Neural cell (in vitro differentiated cells): ENCODE measurements at regions not wholly inside any gene's neighbourhood (a gene's known extent, or its start where the extent isn't known, plus 50 kb on each side); places are given as distances from the start of the nearest gene placed in this dataset.

ENCODE experiments used
- H2AFZ ChIP-seq: fragments of 200-600, 300-800 bp; sonication (generic), shearing (Covaris generic); 2 replicates; pipeline ENCODE4 v1.6.0; 2014; ENCODE audit warnings: low read depth, mild to moderate bottlenecking, antibody characterized with exemption, low read length, moderate library complexity
- H3F3A ChIP-seq: fragments of 200-600 bp; shearing (Covaris generic); 2 replicates; pipeline ENCODE4 v1.6.1; 2016; ENCODE audit warnings: mild to moderate bottlenecking, moderate library complexity, mixed read lengths, antibody characterized with exemption, low read length; ENCODE audit not compliant: insufficient read depth, poor library complexity, severe bottlenecking
- H3K27ac ChIP-seq: fragments of 200-600, 300-800 bp; sonication (generic), shearing (Covaris generic); 2 replicates; pipeline ENCODE4 v1.5.1; 2014; ENCODE audit warnings: mild to moderate bottlenecking, low read length, moderate library complexity
- H3K27me3 ChIP-seq: fragments of 300-800, 200-600 bp; sonication (generic), shearing (Covaris generic); 2 replicates; pipeline ENCODE4 v1.6.0; 2014; ENCODE audit warnings: mild to moderate bottlenecking, low read depth, low read length, moderate library complexity; ENCODE audit not compliant: insufficient read depth
- H3K36me3 ChIP-seq: fragments of 300-800, 200-600 bp; sonication (generic), shearing (Covaris generic); 2 replicates; pipeline ENCODE4 v1.5.1; 2014; ENCODE audit warnings: mild to moderate bottlenecking, antibody characterized with exemption, low read length, moderate library complexity; ENCODE audit not compliant: insufficient read depth
- H3K4me2 ChIP-seq: fragments of 300-800, 200-600 bp; sonication (generic), shearing (Covaris generic); 2 replicates; pipeline ENCODE4 v1.6.0; 2014; ENCODE audit warnings: mild to moderate bottlenecking, low read length
- H3K4me3 ChIP-seq: fragments of 300-800, 200-600 bp; sonication (generic), shearing (Covaris generic); 2 replicates; pipeline ENCODE4 v1.5.1; 2014; ENCODE audit warnings: mild to moderate bottlenecking, low read length, moderate library complexity
- H3K79me2 ChIP-seq: fragments of 200-600 bp; shearing (Covaris generic); replicated peaks from 2 replicates; pipeline ENCODE4 v1.6.0; 2014; ENCODE audit warnings: mild to moderate bottlenecking, low read length, moderate library complexity; ENCODE audit not compliant: insufficient read depth
- H3K9ac ChIP-seq: fragments of 300-800, 200-600 bp; sonication (generic), shearing (Covaris generic); 2 replicates; pipeline ENCODE4 v1.6.1; 2016; ENCODE audit warnings: mild to moderate bottlenecking, low read length, mixed read lengths
- H3K9me2 ChIP-seq: fragments of 200-600 bp; shearing (Covaris generic); 2 replicates; pipeline ENCODE4 v1.6.1; 2016; ENCODE audit warnings: mild to moderate bottlenecking, low read length, mixed read lengths; ENCODE audit not compliant: insufficient read depth
- H3K9me3 ChIP-seq: fragments of 200-600, 300-800 bp; sonication (generic), shearing (Covaris generic); 2 replicates; pipeline ENCODE4 v1.6.1; 2016; ENCODE audit warnings: mild to moderate bottlenecking, mixed run types, low read length, moderate library complexity, mixed read lengths
- H4K20me1 ChIP-seq: fragments of 200-600 bp; shearing (Covaris generic); 2 replicates; pipeline ENCODE4 v1.6.1; 2016; ENCODE audit warnings: mild to moderate bottlenecking, mixed run types; ENCODE audit not compliant: insufficient read depth
- CTCF ChIP-seq: fragments of 450-650 bp; IDR thresholded peaks from 2 replicates; pipeline ENCODE4 v1.5.1; 2014; ENCODE audit warnings: antibody characterized with exemption, mild to moderate bottlenecking, moderate library complexity; ENCODE audit not compliant: poor library complexity, severe bottlenecking
- EP300 ChIP-seq: fragments of 450-650 bp; conservative IDR thresholded peaks from 2 replicates; pipeline ENCODE4 v1.6.1; 2014; ENCODE audit warnings: antibody characterized with exemption, mild to moderate bottlenecking, moderate library complexity; ENCODE audit not compliant: poor library complexity, severe bottlenecking
- EZH2 ChIP-seq: fragments of 200-600, 300-800 bp; shearing (Covaris generic), sonication (generic); IDR thresholded peaks from 2 replicates; pipeline ENCODE4 v1.6.1; 2014; ENCODE audit warnings: antibody characterized with exemption, low read length, borderline replicate concordance, mild to moderate bottlenecking; ENCODE audit not compliant: insufficient read depth, poor library complexity, severe bottlenecking
- MXI1 ChIP-seq: fragments of 450-650 bp; conservative IDR thresholded peaks from 2 replicates; pipeline ENCODE4 v1.6.1; 2014; ENCODE audit warnings: antibody characterized with exemption, mild to moderate bottlenecking; ENCODE audit not compliant: poor library complexity, severe bottlenecking
- POLR2AphosphoS5 ChIP-seq: IDR thresholded peaks from 2 replicates; pipeline ENCODE4 v1.6.1; 2012
- RAD21 ChIP-seq: fragments of 450-650 bp; conservative IDR thresholded peaks from 2 replicates; pipeline ENCODE4 v1.6.1; 2014; ENCODE audit warnings: antibody characterized with exemption, mild to moderate bottlenecking, moderate library complexity
- SMC3 ChIP-seq: fragments of 450-650 bp; conservative IDR thresholded peaks from 2 replicates; pipeline ENCODE4 v1.6.1; 2014; ENCODE audit warnings: antibody characterized with exemption, mild to moderate bottlenecking, moderate library complexity; ENCODE audit not compliant: poor library complexity
- TAF1 ChIP-seq: IDR thresholded peaks from 2 replicates; pipeline ENCODE4 v1.6.1; 2012; ENCODE audit warnings: low read depth
- TF ChIP-seq, protein P1 (sequence below): IDR thresholded peaks from 2 replicates; pipeline ENCODE4 v1.6.1; 2012; ENCODE audit warnings: borderline replicate concordance

GRCh38 chr14:35969310-35969709 lies 143.2 kb downstream of the BRMS1L start:
- Histone ChIP-seq H3F3A (no peaks in the 10 kb centered on the region), H3K9ac (no peak overlapping the region), H2AFZ (no peak overlapping the region), H3K4me3 (no peak overlapping the region), H3K9me2 (no peaks in the 10 kb centered on the region), H4K20me1 (no peaks in the 10 kb centered on the region), H3K27me3 (no peaks in the 10 kb centered on the region), H3K79me2 (no peaks in the 10 kb centered on the region), H3K36me3 (no peaks in the 10 kb centered on the region), H3K4me2 (no peak overlapping the region), H3K27ac (no peak overlapping the region), H3K9me3 (no peaks in the 10 kb centered on the region)
- no peak for TF ChIP-seq MXI1
- TF ChIP-seq CTCF: no peak
- no peak for TF ChIP-seq EP300
- no peak for TF ChIP-seq TAF1
- TF ChIP-seq POLR2AphosphoS5: no peak
- no peak for TF ChIP-seq SMC3
- TF ChIP-seq RAD21: no peak
- TF ChIP-seq, protein P1, sequence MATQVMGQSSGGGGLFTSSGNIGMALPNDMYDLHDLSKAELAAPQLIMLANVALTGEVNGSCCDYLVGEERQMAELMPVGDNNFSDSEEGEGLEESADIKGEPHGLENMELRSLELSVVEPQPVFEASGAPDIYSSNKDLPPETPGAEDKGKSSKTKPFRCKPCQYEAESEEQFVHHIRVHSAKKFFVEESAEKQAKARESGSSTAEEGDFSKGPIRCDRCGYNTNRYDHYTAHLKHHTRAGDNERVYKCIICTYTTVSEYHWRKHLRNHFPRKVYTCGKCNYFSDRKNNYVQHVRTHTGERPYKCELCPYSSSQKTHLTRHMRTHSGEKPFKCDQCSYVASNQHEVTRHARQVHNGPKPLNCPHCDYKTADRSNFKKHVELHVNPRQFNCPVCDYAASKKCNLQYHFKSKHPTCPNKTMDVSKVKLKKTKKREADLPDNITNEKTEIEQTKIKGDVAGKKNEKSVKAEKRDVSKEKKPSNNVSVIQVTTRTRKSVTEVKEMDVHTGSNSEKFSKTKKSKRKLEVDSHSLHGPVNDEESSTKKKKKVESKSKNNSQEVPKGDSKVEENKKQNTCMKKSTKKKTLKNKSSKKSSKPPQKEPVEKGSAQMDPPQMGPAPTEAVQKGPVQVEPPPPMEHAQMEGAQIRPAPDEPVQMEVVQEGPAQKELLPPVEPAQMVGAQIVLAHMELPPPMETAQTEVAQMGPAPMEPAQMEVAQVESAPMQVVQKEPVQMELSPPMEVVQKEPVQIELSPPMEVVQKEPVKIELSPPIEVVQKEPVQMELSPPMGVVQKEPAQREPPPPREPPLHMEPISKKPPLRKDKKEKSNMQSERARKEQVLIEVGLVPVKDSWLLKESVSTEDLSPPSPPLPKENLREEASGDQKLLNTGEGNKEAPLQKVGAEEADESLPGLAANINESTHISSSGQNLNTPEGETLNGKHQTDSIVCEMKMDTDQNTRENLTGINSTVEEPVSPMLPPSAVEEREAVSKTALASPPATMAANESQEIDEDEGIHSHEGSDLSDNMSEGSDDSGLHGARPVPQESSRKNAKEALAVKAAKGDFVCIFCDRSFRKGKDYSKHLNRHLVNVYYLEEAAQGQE: no peak
- TF ChIP-seq EZH2: no peak

DNA sequence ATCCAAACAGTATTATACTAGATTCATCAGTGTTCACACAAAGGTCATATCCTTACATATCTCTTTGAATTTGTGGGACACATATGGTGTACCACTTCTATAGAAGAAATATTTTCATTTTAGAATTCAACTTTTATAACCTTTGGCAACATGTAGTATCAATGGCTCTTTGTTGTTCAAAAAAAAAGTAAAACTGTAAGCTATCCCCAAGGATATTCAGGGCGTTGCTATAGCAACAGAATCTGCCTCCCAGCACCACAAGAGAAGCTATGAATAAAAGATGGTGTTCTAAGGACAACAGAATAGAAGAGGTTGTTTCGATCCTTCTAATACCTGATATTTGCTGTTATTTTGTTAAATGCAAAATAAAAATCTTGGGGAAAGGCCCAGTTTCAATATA lies 139.3 kb downstream of the BRMS1L start:
- TF ChIP-seq EZH2 (no peak), TAF1 (no peak), POLR2AphosphoS5 (peak; percentile 67)
- TF ChIP-seq, protein P1: no peak

More for the DNA sequence above, 139.3 kb downstream of the BRMS1L start:
- H3K9me3 ChIP-seq: no peaks in the 10 kb centered on the region
- peak overlapping the region; percentile 62 for H2AFZ ChIP-seq
- no peaks in the 10 kb centered on the region for H3K79me2 ChIP-seq
- no peaks in the 10 kb centered on the region for H3F3A ChIP-seq
- H3K4me3 ChIP-seq: peak overlapping the region; percentile 39
- no peaks in the 10 kb centered on the region for H4K20me1 ChIP-seq
- H3K27ac ChIP-seq: peak overlapping the region; percentile 88
- no peaks in the 10 kb centered on the region for H3K27me3 ChIP-seq
- H3K4me2 ChIP-seq: peak overlapping the region; percentile 56
- H3K9ac ChIP-seq: peak overlapping the region; percentile 48
- H3K9me2 ChIP-seq: no peaks in the 10 kb centered on the region
- H3K36me3 ChIP-seq: no peaks in the 10 kb centered on the region
